ENCODE measurements at regions not wholly inside any gene's neighbourhood (a gene's known extent, or its start where the extent isn't known, plus 50 kb on each side); places are given as distances from the start of the nearest gene placed in this dataset.

DNA sequence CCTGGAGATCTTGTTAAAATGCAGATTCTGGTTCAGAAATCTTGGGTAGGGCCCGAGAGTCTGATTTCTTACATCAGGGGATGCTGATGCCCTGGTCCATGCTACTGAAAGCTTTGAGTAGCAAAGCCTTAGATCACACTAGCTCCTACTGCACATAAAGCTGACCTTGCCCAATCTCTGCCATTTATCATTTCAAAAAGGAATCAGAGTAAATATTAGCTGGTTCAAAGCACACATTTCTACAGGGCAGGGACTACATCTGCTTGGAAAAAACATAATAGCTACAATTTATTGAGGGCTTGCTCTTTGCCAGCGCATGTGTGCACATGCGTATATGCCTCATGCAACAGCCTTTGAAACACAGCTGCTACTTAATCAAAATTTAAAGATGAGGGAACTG, 440.4 kb upstream of the ARID1B start:
- peaks cover 3% of the 10 kb centered on the region for H3K27me3 ChIP-seq (ENCODE audit: control insufficient read depth, insufficient read depth)
- 87% methylated on average over 3 of the region's 3 CpGs for WGBS
- H3K4me1 ChIP-seq (ENCODE audit: control insufficient read depth, insufficient read depth, low read length) = no peaks in the 10 kb centered on the region
- DNase-seq (no peak), ATAC-seq (no peak)
- H3K4me3 ChIP-seq (ENCODE audit: low read length) = no peak overlapping the region
- intact Hi-C loops (cut with DNase I) = no loop called here
- no peak overlapping the region for H3K27ac ChIP-seq (ENCODE audit: low read length)
- H3K9me3 ChIP-seq (ENCODE audit: control insufficient read depth, low read length) = peaks cover 5% of the 10 kb centered on the region

DNA sequence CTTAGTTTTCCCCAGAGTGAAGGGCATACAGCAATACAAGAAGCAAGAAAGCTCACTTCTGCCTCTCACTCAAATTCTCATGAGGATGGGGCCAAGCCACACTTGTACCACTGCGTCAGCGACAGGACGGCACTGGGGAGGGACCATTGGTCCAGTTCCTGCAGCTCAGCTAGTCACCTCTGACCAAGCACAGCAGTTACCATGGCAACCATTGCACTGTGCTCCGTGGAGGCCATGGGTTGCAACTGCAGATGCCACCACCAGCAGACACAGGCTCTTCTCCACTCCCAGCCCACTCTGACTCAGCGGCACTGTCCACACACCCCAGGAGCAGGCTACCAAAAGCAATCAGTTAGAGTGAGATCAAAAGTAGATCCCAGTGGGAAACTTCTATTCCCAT, 441.1 kb upstream of the ARID1B start:
- Histone ChIP-seq H3K27ac (ENCODE audit: low read length) (no peak overlapping the region), H3K9me3 (ENCODE audit: control insufficient read depth, low read length) (peaks cover 5% of the 10 kb centered on the region), H3K27me3 (ENCODE audit: control insufficient read depth, insufficient read depth) (peaks cover 3% of the 10 kb centered on the region), H3K4me3 (ENCODE audit: low read length) (no peak overlapping the region), H3K4me1 (ENCODE audit: control insufficient read depth, insufficient read depth, low read length) (no peaks in the 10 kb centered on the region)
- WGBS = 66% methylated on average over 5 of the region's 5 CpGs
- DNase-seq (no peak), ATAC-seq (no peak)
- intact Hi-C loops (cut with DNase I) = no loop called here

DNA sequence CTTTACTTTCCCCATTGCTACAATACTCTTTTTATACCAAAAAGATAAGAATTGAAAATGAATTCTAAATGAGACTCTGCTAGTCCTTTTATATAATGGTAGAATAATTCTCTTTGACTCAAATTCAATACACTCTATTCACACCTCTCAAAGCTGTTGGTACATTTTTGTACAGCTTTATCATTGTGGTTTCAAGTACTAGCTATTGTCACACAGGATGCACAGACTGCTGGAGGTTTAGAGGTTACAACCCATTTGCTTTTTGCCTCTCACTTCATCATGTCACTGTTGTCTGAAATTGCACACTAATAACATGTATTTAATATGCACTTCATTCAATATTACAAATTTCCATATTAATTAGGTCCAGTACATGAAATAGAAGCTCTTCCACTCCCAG, 442.2 kb upstream of the ARID1B start:
- ATAC-seq (no peak), DNase-seq (no peak)
- no peaks in the 10 kb centered on the region for H3K27me3 ChIP-seq (ENCODE audit: control insufficient read depth, insufficient read depth)
- intact Hi-C loops (cut with DNase I) = no loop called here
- no peak overlapping the region for H3K4me3 ChIP-seq (ENCODE audit: low read length)
- no peaks in the 10 kb centered on the region for H3K4me1 ChIP-seq (ENCODE audit: control insufficient read depth, insufficient read depth, low read length)
- no peak overlapping the region for H3K27ac ChIP-seq (ENCODE audit: low read length)
- H3K9me3 ChIP-seq (ENCODE audit: control insufficient read depth, low read length) = peaks cover 5% of the 10 kb centered on the region

- Histone ChIP-seq H3K27ac (ENCODE audit: low read length) (no peak overlapping the region), H3K9me3 (ENCODE audit: control insufficient read depth, low read length) (no peaks in the 10 kb centered on the region), H3K4me1 (ENCODE audit: control insufficient read depth, insufficient read depth, low read length) (no peaks in the 10 kb centered on the region), H3K27me3 (ENCODE audit: control insufficient read depth, insufficient read depth) (no peaks in the 10 kb centered on the region), H3K4me3 (ENCODE audit: low read length) (no peak overlapping the region)
- ATAC-seq = no peak
- intact Hi-C loops (cut with DNase I) = no loop called here
- DNase-seq = no peak
- 62% methylated on average over 2 of the region's 2 CpGs for WGBS
Observed at GRCh38 chr6:156319707-156320106, 457.5 kb upstream of the ARID1B start.

- no peak for ATAC-seq
- Histone ChIP-seq H3K4me3 (ENCODE audit: low read length) (no peak overlapping the region), H3K27ac (ENCODE audit: low read length) (no peak overlapping the region), H3K27me3 (ENCODE audit: control insufficient read depth, insufficient read depth) (no peaks in the 10 kb centered on the region), H3K9me3 (ENCODE audit: control insufficient read depth, low read length) (no peaks in the 10 kb centered on the region), H3K4me1 (ENCODE audit: control insufficient read depth, insufficient read depth, low read length) (no peaks in the 10 kb centered on the region)
- 62% methylated on average over 11 of the region's 11 CpGs for WGBS
- intact Hi-C loops (cut with DNase I) = no loop called here
- no peak for DNase-seq
Observed at GRCh38 chr6:156316583-156317125, 460.5 kb upstream of the ARID1B start.

- Histone ChIP-seq H3K9me3 (ENCODE audit: control insufficient read depth, low read length) (no peaks in the 10 kb centered on the region), H3K27me3 (ENCODE audit: control insufficient read depth, insufficient read depth) (no peaks in the 10 kb centered on the region), H3K4me3 (ENCODE audit: low read length) (no peak overlapping the region), H3K27ac (ENCODE audit: low read length) (no peak overlapping the region), H3K4me1 (ENCODE audit: control insufficient read depth, insufficient read depth, low read length) (no peaks in the 10 kb centered on the region)
- intact Hi-C loops (cut with DNase I) = no loop called here
- 84% methylated on average over 4 of the region's 4 CpGs for WGBS
- ATAC-seq = no peak
- no peak for DNase-seq
Observed at GRCh38 chr6:156315146-156315545, 462.0 kb upstream of the ARID1B start.

DNA sequence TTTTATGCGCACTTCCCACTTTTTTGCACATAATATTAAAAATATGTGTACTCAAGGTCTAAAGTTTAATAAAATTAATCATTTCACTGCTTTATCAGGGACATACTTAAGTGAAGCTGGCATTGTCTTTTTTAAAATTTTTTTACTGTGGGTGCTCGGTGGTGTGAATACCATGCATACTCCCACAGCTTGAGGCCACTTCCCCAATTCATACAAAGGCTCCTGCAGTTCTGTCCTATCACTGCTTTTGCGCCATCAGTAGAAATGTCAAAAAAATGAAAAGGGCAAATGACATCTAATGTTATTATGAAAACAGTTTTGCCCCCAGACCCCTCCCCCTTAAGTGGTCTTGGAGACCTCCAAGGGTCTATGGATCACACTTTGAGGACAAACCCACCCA, 464.1 kb upstream of the ARID1B start:
- H3K27me3 ChIP-seq (ENCODE audit: control insufficient read depth, insufficient read depth) = no peaks in the 10 kb centered on the region
- H3K9me3 ChIP-seq (ENCODE audit: control insufficient read depth, low read length) = no peaks in the 10 kb centered on the region
- DNase-seq (no peak), ATAC-seq (no peak)
- intact Hi-C loops (cut with DNase I) = no loop called here
- H3K27ac ChIP-seq (ENCODE audit: low read length) = no peak overlapping the region
- no peaks in the 10 kb centered on the region for H3K4me1 ChIP-seq (ENCODE audit: control insufficient read depth, insufficient read depth, low read length)
- no peak overlapping the region for H3K4me3 ChIP-seq (ENCODE audit: low read length)
- WGBS = 80% methylated on average over 3 of the region's 3 CpGs

DNA sequence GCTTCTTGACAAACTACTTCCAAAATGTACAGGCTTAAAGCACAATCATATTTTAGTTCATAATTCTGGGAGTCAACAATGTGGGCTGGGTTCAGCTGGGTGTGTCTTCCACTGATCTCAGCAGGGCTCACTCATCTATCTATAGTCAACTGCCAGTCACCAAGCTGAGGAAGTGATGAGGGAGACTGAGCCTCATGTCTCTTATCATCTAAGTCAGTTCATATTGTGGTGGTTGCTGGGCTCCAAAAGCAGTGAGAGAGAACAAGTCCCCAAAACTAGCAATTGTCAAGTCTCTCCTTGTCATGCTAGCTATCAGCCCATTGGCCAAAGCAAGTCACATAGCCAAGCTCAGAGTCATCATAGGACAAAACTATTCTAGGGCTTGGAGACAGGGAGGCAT, 465.9 kb upstream of the ARID1B start:
- ATAC-seq (no peak), DNase-seq (no peak)
- intact Hi-C loops (cut with DNase I) = no loop called here
- Histone ChIP-seq H3K4me3 (ENCODE audit: low read length) (no peak overlapping the region), H3K27me3 (ENCODE audit: control insufficient read depth, insufficient read depth) (no peaks in the 10 kb centered on the region), H3K27ac (ENCODE audit: low read length) (no peak overlapping the region), H3K4me1 (ENCODE audit: control insufficient read depth, insufficient read depth, low read length) (no peaks in the 10 kb centered on the region), H3K9me3 (ENCODE audit: control insufficient read depth, low read length) (no peaks in the 10 kb centered on the region)

- no peaks in the 10 kb centered on the region for H3K27me3 ChIP-seq (ENCODE audit: control insufficient read depth, insufficient read depth)
- no peak overlapping the region for H3K4me3 ChIP-seq (ENCODE audit: low read length)
- H3K9me3 ChIP-seq (ENCODE audit: control insufficient read depth, low read length) = no peaks in the 10 kb centered on the region
- WGBS = 51% methylated on average over 6 of the region's 6 CpGs
- H3K4me1 ChIP-seq (ENCODE audit: control insufficient read depth, insufficient read depth, low read length) = no peaks in the 10 kb centered on the region
- intact Hi-C loops (cut with DNase I) = no loop called here
- no peak overlapping the region for H3K27ac ChIP-seq (ENCODE audit: low read length)
- no peak for ATAC-seq
- no peak for DNase-seq
Observed at GRCh38 chr6:156310701-156311100, 466.5 kb upstream of the ARID1B start.

DNA sequence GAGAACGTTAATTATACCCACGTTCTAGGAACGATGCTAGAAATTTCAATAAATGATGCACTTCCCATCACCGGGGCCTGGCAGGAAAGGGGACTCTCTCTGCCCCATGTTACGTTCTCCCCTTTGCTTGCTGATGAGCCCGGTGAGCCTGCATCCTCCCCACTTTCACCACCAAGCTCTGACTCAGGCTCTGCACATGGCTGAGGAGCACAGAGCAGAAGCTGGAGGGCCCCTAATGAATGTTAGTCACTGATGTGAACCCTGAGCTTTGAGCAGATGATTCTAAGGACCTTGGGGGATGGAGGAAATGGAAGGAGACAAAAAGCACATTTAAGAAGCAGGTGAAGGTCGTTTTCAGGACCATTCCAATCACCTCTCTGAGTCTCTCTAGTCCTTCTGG, 468.2 kb upstream of the ARID1B start:
- Histone ChIP-seq H3K9me3 (ENCODE audit: control insufficient read depth, low read length) (no peaks in the 10 kb centered on the region), H3K4me3 (ENCODE audit: low read length) (no peak overlapping the region), H3K27ac (ENCODE audit: low read length) (no peak overlapping the region), H3K4me1 (ENCODE audit: control insufficient read depth, insufficient read depth, low read length) (no peaks in the 10 kb centered on the region), H3K27me3 (ENCODE audit: control insufficient read depth, insufficient read depth) (no peaks in the 10 kb centered on the region)
- DNase-seq (no peak), ATAC-seq (no peak)
- intact Hi-C loops (cut with DNase I) = no loop called here
- 88% methylated on average over 7 of the region's 7 CpGs for WGBS

DNA sequence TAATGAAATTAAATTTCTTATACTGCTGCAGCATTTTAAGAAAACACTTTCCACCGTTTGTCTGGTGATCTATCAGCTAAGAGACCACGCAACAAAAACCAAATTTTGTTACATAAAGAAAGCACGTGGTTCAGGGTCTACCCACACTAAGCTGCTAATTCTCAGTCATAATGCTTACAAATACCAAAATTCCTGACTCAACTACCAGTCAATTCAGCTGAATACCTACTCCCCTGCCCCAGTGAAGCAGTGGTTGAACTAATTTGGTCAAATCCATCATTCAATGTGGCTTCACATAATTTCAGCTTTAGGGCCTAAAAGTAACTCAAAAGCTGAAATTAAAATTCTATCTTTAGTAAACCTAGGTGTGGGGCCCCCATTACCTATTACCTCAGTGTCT, 468.6 kb upstream of the ARID1B start:
- DNase-seq (no peak), ATAC-seq (no peak)
- intact Hi-C loops (cut with DNase I) = no loop called here
- Histone ChIP-seq H3K4me1 (ENCODE audit: control insufficient read depth, insufficient read depth, low read length) (no peaks in the 10 kb centered on the region), H3K27ac (ENCODE audit: low read length) (no peak overlapping the region), H3K9me3 (ENCODE audit: control insufficient read depth, low read length) (no peaks in the 10 kb centered on the region), H3K27me3 (ENCODE audit: control insufficient read depth, insufficient read depth) (no peaks in the 10 kb centered on the region), H3K4me3 (ENCODE audit: low read length) (no peak overlapping the region)
- 74% methylated on average over 3 of the region's 3 CpGs for WGBS

GRCh38 chr6:156306531-156306930, 470.6 kb upstream of the ARID1B start:
- H3K27ac ChIP-seq (ENCODE audit: low read length) = no peak overlapping the region
- intact Hi-C loops (cut with DNase I) = no loop called here
- H3K27me3 ChIP-seq (ENCODE audit: control insufficient read depth, insufficient read depth) = no peaks in the 10 kb centered on the region
- DNase-seq (no peak), ATAC-seq (no peak)
- 90% methylated on average over 3 of the region's 3 CpGs for WGBS
- no peaks in the 10 kb centered on the region for H3K4me1 ChIP-seq (ENCODE audit: control insufficient read depth, insufficient read depth, low read length)
- no peaks in the 10 kb centered on the region for H3K9me3 ChIP-seq (ENCODE audit: control insufficient read depth, low read length)
- H3K4me3 ChIP-seq (ENCODE audit: low read length) = no peak overlapping the region
